PC-3 (cell line): ENCODE measurements at regions not wholly inside any gene's neighbourhood (a gene's known extent, or its start where the extent isn't known, plus 50 kb on each side); places are given as distances from the start of the nearest gene placed in this dataset.

ENCODE experiments used
- ATAC-seq: fragments of 200-7000 bp; cut with Tn5 transposase; 2 replicates; pipeline ENCODE4 v1.9.1; 2020; ENCODE audit warnings: mild to moderate bottlenecking, moderate library complexity
- BruUV-seq: library from RNA; stranded (reverse); fragments of 400-500 nt; replicated peaks from 2 replicates; lab custom pipeline; 2021; lab: Mats Ljungman, UMichigan
- CTCF ChIA-PET: fragments of 300-600 bp; sonication (Branson Sonifier 250); formaldehyde crosslinking; loops from one replicate; lab custom pipeline; 2022; ENCODE audit warnings: antibody characterized with exemption; lab: Charles Lee
- POLR2A ChIA-PET: fragments of 300-600 bp; sonication (Branson Sonifier 250); formaldehyde crosslinking; loops from one replicate; lab custom pipeline; 2022; ENCODE audit warnings: antibody characterized with exemption; ENCODE audit not compliant: unreplicated experiment; lab: Charles Lee
- DNase-seq: peaks from one replicate; pipeline ENCODE4 v3.0.0-alpha.2; 2015
- H2AFZ ChIP-seq: fragments of 300-600 bp; sonication (generic); 2 replicates; pipeline ENCODE4 v1.6.0; 2016; ENCODE audit warnings: antibody characterized with exemption, low read length
- H3F3A ChIP-seq: fragments of 300-600 bp; sonication (generic); one replicate; pipeline ENCODE4 v1.6.0; 2017; ENCODE audit warnings: antibody characterized with exemption, low read length, control low read depth, mild to moderate bottlenecking; ENCODE audit not compliant: unreplicated experiment
- H3K27ac ChIP-seq: fragments of 300-600 bp; sonication (generic); 2 replicates; pipeline ENCODE4 v1.5.1; 2016; ENCODE audit warnings: mild to moderate bottlenecking, low read length
- H3K27me3 ChIP-seq: fragments of 300-600 bp; sonication (generic); 2 replicates; pipeline ENCODE4 v1.6.1; 2016; ENCODE audit warnings: low read length, mixed read lengths
- H3K36me3 ChIP-seq: fragments of 300-600 bp; sonication (generic); 2 replicates; pipeline ENCODE4 v1.6.1; 2016; ENCODE audit warnings: low read depth, mixed run types, low read length, mixed read lengths
- H3K4me1 ChIP-seq: fragments of 300-600 bp; sonication (generic); 2 replicates; pipeline ENCODE4 v1.5.1; 2016; ENCODE audit warnings: low read length; ENCODE audit not compliant: insufficient read depth
- H3K4me2 ChIP-seq: fragments of 300-600 bp; sonication (generic); 2 replicates; pipeline ENCODE4 v1.6.0; 2016; ENCODE audit warnings: low read length
- H3K4me3 ChIP-seq: fragments of 300-600 bp; sonication (generic); 2 replicates; pipeline ENCODE4 v1.5.1; 2016; ENCODE audit warnings: mild to moderate bottlenecking, low read length, mixed read lengths
- H3K79me2 ChIP-seq: fragments of 300-600 bp; sonication (generic); 2 replicates; pipeline ENCODE4 v1.6.1; 2017; ENCODE audit warnings: low read length, mixed read lengths
- H3K9ac ChIP-seq: fragments of 300-600 bp; sonication (generic); 2 replicates; pipeline ENCODE4 v1.6.0; 2016; ENCODE audit warnings: mild to moderate bottlenecking, low read length
- H3K9me2 ChIP-seq: fragments of 300-600 bp; sonication (generic); replicated peaks from 2 replicates; pipeline ENCODE4 v1.6.1; 2016; ENCODE audit warnings: mixed run types, low read length, mixed read lengths
- H3K9me3 ChIP-seq: fragments of 300-600 bp; sonication (generic); 2 replicates; pipeline ENCODE4 v1.6.1; 2016; ENCODE audit warnings: low read length, mixed read lengths
- H4K20me1 ChIP-seq: fragments of 300-600 bp; sonication (generic); 2 replicates; pipeline ENCODE4 v1.6.1; 2016; ENCODE audit warnings: low read length, mixed read lengths
- CTCF ChIP-seq: fragments of 300-600 bp; sonication (generic); conservative IDR thresholded peaks from 2 replicates; pipeline ENCODE4 v1.5.1; 2017; ENCODE audit warnings: antibody characterized with exemption, low read depth, mild to moderate bottlenecking, low read length
- EZH2 ChIP-seq: fragments of 300-600 bp; sonication (generic); IDR thresholded peaks from one replicate; pipeline ENCODE4 v1.6.1; 2017; ENCODE audit warnings: antibody characterized with exemption, mild to moderate bottlenecking, low read length; ENCODE audit not compliant: unreplicated experiment
- EZH2phosphoT487 ChIP-seq: fragments of 300-600 bp; sonication (generic); IDR thresholded peaks from 2 replicates; pipeline ENCODE4 v1.6.1; 2018; ENCODE audit warnings: mild to moderate bottlenecking, antibody characterized with exemption, low read length, borderline replicate concordance
- intact Hi-C: fragments of 100-400 bp; cut with micrococcal nuclease; formaldehyde crosslinking; loops from 2 replicates; pipeline ENCODE4 v1.9.0; 2023

GRCh38 chr5:124622851-124623250 is 123.6 kb downstream of the ZNF608 start:
- intact Hi-C loops, result no loop called here
- no TSS peak for BruUV-seq
- H3K9ac ChIP-seq, result no peak overlapping the region
- no peaks in the 10 kb centered on the region for H3K27me3 ChIP-seq
- ChIA-PET CTCF (no interaction called here), POLR2A (no interaction called here)
- no peak overlapping the region for H2AFZ ChIP-seq
- no peaks in the 10 kb centered on the region for H3K36me3 ChIP-seq
- no peaks in the 10 kb centered on the region for H3K9me2 ChIP-seq
- DNase-seq, result no peak
- no peak overlapping the region for H3K27ac ChIP-seq
- no peaks in the 10 kb centered on the region for H3K79me2 ChIP-seq
- no peaks in the 10 kb centered on the region for H3K4me1 ChIP-seq
- ATAC-seq, result no peak
- no peaks in the 10 kb centered on the region for H4K20me1 ChIP-seq
- TF ChIP-seq EZH2phosphoT487 (no peak), EZH2 (no peak), CTCF (no peak)
- H3K4me2 ChIP-seq, result no peak overlapping the region
- no peaks in the 10 kb centered on the region for H3K9me3 ChIP-seq
- no peaks in the 10 kb centered on the region for H3F3A ChIP-seq
- no peak overlapping the region for H3K4me3 ChIP-seq

GRCh38 chr5:124621279-124621678 is 125.2 kb downstream of the ZNF608 start:
- DNase-seq (no peak), ATAC-seq (no peak)
- Histone ChIP-seq H4K20me1 (no peaks in the 10 kb centered on the region), H3K27ac (no peak overlapping the region), H3K9me3 (no peaks in the 10 kb centered on the region), H3K4me2 (no peak overlapping the region), H3K4me3 (no peak overlapping the region), H2AFZ (no peak overlapping the region), H3K9ac (no peak overlapping the region), H3K79me2 (no peaks in the 10 kb centered on the region), H3K9me2 (no peaks in the 10 kb centered on the region), H3K36me3 (no peaks in the 10 kb centered on the region), H3K4me1 (no peaks in the 10 kb centered on the region), H3F3A (no peaks in the 10 kb centered on the region), H3K27me3 (no peaks in the 10 kb centered on the region)
- no TSS peak for BruUV-seq
- intact Hi-C loops, result no loop called here
- CTCF ChIA-PET, result no interaction called here
- POLR2A ChIA-PET, result no interaction called here
- TF ChIP-seq EZH2, result no peak
- TF ChIP-seq CTCF, result no peak
- TF ChIP-seq EZH2phosphoT487, result no peak

GRCh38 chr5:124620743-124621142 is 125.7 kb downstream of the ZNF608 start:
- TF ChIP-seq CTCF (no peak), EZH2phosphoT487 (no peak), EZH2 (no peak)
- POLR2A ChIA-PET, result no interaction called here

More at GRCh38 chr5:124620743-124621142, 125.7 kb downstream of the ZNF608 start:
- no TSS peak for BruUV-seq
- H3K9ac ChIP-seq, result no peak overlapping the region
- H2AFZ ChIP-seq, result no peak overlapping the region
- no peaks in the 10 kb centered on the region for H3K79me2 ChIP-seq
- H3K36me3 ChIP-seq, result no peaks in the 10 kb centered on the region
- H3K4me3 ChIP-seq, result no peak overlapping the region
- intact Hi-C loops, result no loop called here
- no peak overlapping the region for H3K4me2 ChIP-seq
- no peaks in the 10 kb centered on the region for H3K4me1 ChIP-seq
- DNase-seq (no peak), ATAC-seq (no peak)
- H3K27me3 ChIP-seq, result no peaks in the 10 kb centered on the region
- no peaks in the 10 kb centered on the region for H3K9me2 ChIP-seq
- H3F3A ChIP-seq, result no peaks in the 10 kb centered on the region
- CTCF ChIA-PET, result no interaction called here
- H4K20me1 ChIP-seq, result no peaks in the 10 kb centered on the region
- no peak overlapping the region for H3K27ac ChIP-seq
- no peaks in the 10 kb centered on the region for H3K9me3 ChIP-seq
